SK-N-SH (cell line): ENCODE measurements at regions not wholly inside any gene's neighbourhood (a gene's known extent, or its start where the extent isn't known, plus 50 kb on each side); places are given as distances from the start of the nearest gene placed in this dataset.

ENCODE experiments used
- CTCF ChIA-PET: fragments of 300-600, 350-600 bp; formaldehyde crosslinking; extraction: SDS; loops from one replicate; lab custom pipeline; 2021; lab: Yijun Ruan, JAX
- POLR2A ChIA-PET: fragments of 350-600 bp; sonication (Branson Sonifier 250); formaldehyde crosslinking; extraction: SDS; loops from one replicate; lab custom pipeline; 2020; ENCODE audit warnings: antibody characterized with exemption, inconsistent platforms; lab: Yijun Ruan, JAX
- DNase-seq: peaks from one replicate; pipeline ENCODE4 v3.0.0; 2012
- H2AFZ ChIP-seq: fragments of 200-600 bp; sonication (generic); 2 replicates; pipeline ENCODE4 v1.8.1; 2016; ENCODE audit warnings: antibody characterized with exemption, mild to moderate bottlenecking, low read depth
- H3F3A ChIP-seq: fragments of 200-600 bp; sonication (generic); replicated peaks from 2 replicates; pipeline ENCODE3; 2016; ENCODE audit warnings: antibody characterized with exemption, mild to moderate bottlenecking; ENCODE audit not compliant: insufficient read depth
- H3K27ac ChIP-seq, 2 experiments: fragments of 200-500 bp in 1 of 2; fragments of 200-600 bp in 1 of 2; sonication (Bioruptor generic) in 1 of 2; sonication (generic), shearing (Covaris generic) in 1 of 2; 2 replicates each; pipeline versions ENCODE4 v1.5.1 to v1.6.1; 2014 to 2016; ENCODE audit warnings: low read depth in 2 of 2, inconsistent platforms in 1 of 2, low read length in 1 of 2, mild to moderate bottlenecking in 1 of 2, mixed read lengths in 1 of 2
- H3K27me3 ChIP-seq: fragments of 200-600 bp; sonication (generic), shearing (Covaris generic); 2 replicates; pipeline ENCODE4 v1.6.1; 2016; ENCODE audit warnings: mixed run types; ENCODE audit not compliant: insufficient read depth
- H3K36me3 ChIP-seq, 2 experiments: fragments of 200-500 bp in 1 of 2; fragments of 200-600 bp in 1 of 2; sonication (Bioruptor generic) in 1 of 2; sonication (generic) in 1 of 2; replicated peaks in 1 of 2; 2 replicates each; pipeline versions ENCODE3 to v1.5.1; 2014 to 2016; ENCODE audit warnings: low read length in 1 of 2, mild to moderate bottlenecking in 1 of 2; ENCODE audit not compliant: insufficient read depth in 2 of 2, control insufficient read depth in 1 of 2
- H3K4me1 ChIP-seq, 2 experiments: fragments of 200-500 bp in 1 of 2; fragments of 200-600 bp in 1 of 2; sonication (Bioruptor generic) in 1 of 2; sonication (generic), shearing (Covaris generic) in 1 of 2; 2 replicates each; pipeline versions ENCODE4 v1.5.1 to v1.6.1; 2014 to 2016; ENCODE audit warnings: low read depth in 1 of 2, low read length in 1 of 2, mixed run types in 1 of 2; ENCODE audit not compliant: insufficient read depth in 2 of 2, control insufficient read depth in 1 of 2
- H3K4me2 ChIP-seq: fragments of 200-600 bp; sonication (generic), shearing (Covaris generic); 2 replicates; pipeline ENCODE4 v1.6.1; 2017; ENCODE audit warnings: mixed run types
- H3K4me3 ChIP-seq, 2 experiments: fragments of 200-500 bp in 1 of 2; fragments of 200-600 bp in 1 of 2; sonication (Bioruptor generic) in 1 of 2; sonication (generic), shearing (Covaris generic) in 1 of 2; 2 replicates each; pipeline versions ENCODE4 v1.5.1 to v1.8.1; 2014 to 2016; ENCODE audit warnings: low read depth in 2 of 2, inconsistent platforms in 1 of 2, low read length in 1 of 2, mild to moderate bottlenecking in 1 of 2, mixed read lengths in 1 of 2, moderate library complexity in 1 of 2
- H3K79me2 ChIP-seq: fragments of 200-600 bp; sonication (generic); 2 replicates; pipeline ENCODE4 v1.8.1; 2017; ENCODE audit warnings: mild to moderate bottlenecking; ENCODE audit not compliant: insufficient read depth
- H3K9ac ChIP-seq: fragments of 200-600 bp; sonication (generic); 2 replicates; pipeline ENCODE4 v1.6.1; 2017; ENCODE audit warnings: mixed run types
- H3K9me2 ChIP-seq: fragments of 200-600 bp; sonication (generic); 2 replicates; pipeline ENCODE4 v1.6.1; 2017; ENCODE audit warnings: mixed run types
- H3K9me3 ChIP-seq: fragments of 200-600 bp; sonication (generic); 2 replicates; pipeline ENCODE4 v1.6.1; 2017; ENCODE audit warnings: mixed run types, mild to moderate bottlenecking, moderate library complexity
- H4K20me1 ChIP-seq: fragments of 200-600 bp; sonication (generic); 2 replicates; pipeline ENCODE4 v1.6.1; 2017; ENCODE audit warnings: mild to moderate bottlenecking, mixed run types; ENCODE audit not compliant: insufficient read depth
- CHD2 ChIP-seq: fragments of 150-350 bp; IDR thresholded peaks from 2 replicates; pipeline ENCODE4 v1.6.1; 2018; ENCODE audit warnings: low read length; ENCODE audit not compliant: partially characterized antibody
- EP300 ChIP-seq, 2 experiments: IDR thresholded peaks; 2 replicates each; pipeline versions ENCODE4 v1.4.0 to v1.6.1; 2012; ENCODE audit warnings: borderline replicate concordance in 1 of 2, low read depth in 1 of 2, low read length in 1 of 2
- EZH2phosphoT487 ChIP-seq: fragments of 200-600 bp; sonication (generic); IDR thresholded peaks from 2 replicates; pipeline ENCODE4 v1.6.1; 2017; ENCODE audit warnings: low read depth, mixed run types, mild to moderate bottlenecking, antibody characterized with exemption, moderate library complexity, borderline replicate concordance
- FOSL2 ChIP-seq: IDR thresholded peaks from 2 replicates; pipeline ENCODE4 v1.4.0; 2012; ENCODE audit warnings: low read depth, mild to moderate bottlenecking, moderate library complexity, borderline replicate concordance
- FOXJ3 ChIP-seq: sonication (generic); formaldehyde crosslinking; IDR thresholded peaks from 2 replicates; pipeline ENCODE4 v1.5.1; 2020; ENCODE audit warnings: mild to moderate bottlenecking, missing genetic modification reagents
- FOXM1 ChIP-seq: IDR thresholded peaks from 2 replicates; pipeline ENCODE4 v1.4.0; 2012; ENCODE audit warnings: low read depth, mild to moderate bottlenecking
- GABPA ChIP-seq: IDR thresholded peaks from 2 replicates; pipeline ENCODE4 v1.4.0; 2012; ENCODE audit warnings: low read depth, mild to moderate bottlenecking
- JUND ChIP-seq: IDR thresholded peaks from 2 replicates; pipeline ENCODE4 v1.4.0; 2012
- MEF2A ChIP-seq: IDR thresholded peaks from 2 replicates; pipeline ENCODE4 v1.4.0; 2012; ENCODE audit warnings: low read depth, borderline replicate concordance
- MXI1 ChIP-seq: IDR thresholded peaks from 2 replicates; pipeline ENCODE4 v1.6.1; 2012; ENCODE audit warnings: mild to moderate bottlenecking, low read depth, low read length, improper control_type of control experiment
- NFIC ChIP-seq: IDR thresholded peaks from 2 replicates; pipeline ENCODE4 v1.4.0; 2012; ENCODE audit warnings: borderline replicate concordance
- NRF1 ChIP-seq: IDR thresholded peaks from 2 replicates; pipeline ENCODE4 v1.6.1; 2012; ENCODE audit warnings: low read depth, mild to moderate bottlenecking, low read length
- RCOR1 ChIP-seq: fragments of 150-350 bp; IDR thresholded peaks from 2 replicates; pipeline ENCODE4 v1.6.1; 2017; ENCODE audit warnings: antibody characterized with exemption, low read length
- RXRA ChIP-seq: IDR thresholded peaks from 2 replicates; pipeline ENCODE4 v1.4.0; 2012; ENCODE audit warnings: low read depth, mild to moderate bottlenecking, borderline replicate concordance
- SMC3 ChIP-seq: IDR thresholded peaks from 2 replicates; pipeline ENCODE4 v1.6.1; 2012; ENCODE audit warnings: low read depth, low read length, improper control_type of control experiment
- TAF1 ChIP-seq: IDR thresholded peaks from 2 replicates; pipeline ENCODE4 v1.6.1; 2012; ENCODE audit warnings: low read depth, mild to moderate bottlenecking, low read length, moderate library complexity, borderline replicate concordance
- TCF12 ChIP-seq: IDR thresholded peaks from 2 replicates; pipeline ENCODE4 v1.4.0; 2012
- TEAD4 ChIP-seq: IDR thresholded peaks from 2 replicates; pipeline ENCODE4 v1.4.0; 2012; ENCODE audit warnings: mild to moderate bottlenecking, borderline replicate concordance; ENCODE audit not compliant: insufficient read depth
- YY1 ChIP-seq: IDR thresholded peaks from 2 replicates; pipeline ENCODE4 v1.4.0; 2012; ENCODE audit warnings: low read depth, mild to moderate bottlenecking
- WGBS: methylation state at CpG from one replicate; pipeline ENCODE4 v1.1.6; 2017; ENCODE audit warnings: low lambda C conversion rate; 5-methylcytosine and 5-hydroxymethylcytosine counted together
- TF ChIP-seq, protein P1 (sequence below): IDR thresholded peaks from 2 replicates; pipeline ENCODE4 v1.4.0; 2012; ENCODE audit warnings: low read depth, borderline replicate concordance
- TF ChIP-seq, protein P2 (sequence below): IDR thresholded peaks from 2 replicates; pipeline ENCODE4 v1.4.0; 2012; ENCODE audit warnings: low read depth
- TF ChIP-seq, protein P3 (sequence below): fragments of 200-600 bp; sonication (generic); IDR thresholded peaks from 2 replicates; pipeline ENCODE4 v1.6.1; 2017; ENCODE audit warnings: antibody characterized with exemption, mild to moderate bottlenecking, moderate library complexity
- TF ChIP-seq, protein P4 (sequence below): IDR thresholded peaks from 2 replicates; pipeline ENCODE4; 2012

DNA sequence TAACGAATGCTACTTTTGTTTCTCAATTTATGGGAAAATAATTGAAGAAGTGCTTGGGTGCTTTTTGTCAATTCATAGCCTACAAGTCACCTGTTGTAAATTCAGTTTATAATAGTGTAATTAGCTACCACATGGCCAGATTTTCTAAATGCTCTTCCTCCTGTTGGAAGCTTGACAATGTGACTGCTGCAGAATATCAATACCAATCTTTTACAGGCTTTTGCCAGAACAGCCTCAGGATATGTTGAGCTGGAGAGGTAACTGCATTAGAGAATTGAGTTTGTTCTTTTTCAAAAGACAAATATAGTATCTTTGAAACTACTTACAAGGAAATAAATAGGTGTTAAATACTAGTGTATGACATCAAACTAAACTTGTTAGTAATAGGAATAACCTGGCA, 277.8 kb downstream of the POU4F1 start (continued):
- TF ChIP-seq, protein P1, sequence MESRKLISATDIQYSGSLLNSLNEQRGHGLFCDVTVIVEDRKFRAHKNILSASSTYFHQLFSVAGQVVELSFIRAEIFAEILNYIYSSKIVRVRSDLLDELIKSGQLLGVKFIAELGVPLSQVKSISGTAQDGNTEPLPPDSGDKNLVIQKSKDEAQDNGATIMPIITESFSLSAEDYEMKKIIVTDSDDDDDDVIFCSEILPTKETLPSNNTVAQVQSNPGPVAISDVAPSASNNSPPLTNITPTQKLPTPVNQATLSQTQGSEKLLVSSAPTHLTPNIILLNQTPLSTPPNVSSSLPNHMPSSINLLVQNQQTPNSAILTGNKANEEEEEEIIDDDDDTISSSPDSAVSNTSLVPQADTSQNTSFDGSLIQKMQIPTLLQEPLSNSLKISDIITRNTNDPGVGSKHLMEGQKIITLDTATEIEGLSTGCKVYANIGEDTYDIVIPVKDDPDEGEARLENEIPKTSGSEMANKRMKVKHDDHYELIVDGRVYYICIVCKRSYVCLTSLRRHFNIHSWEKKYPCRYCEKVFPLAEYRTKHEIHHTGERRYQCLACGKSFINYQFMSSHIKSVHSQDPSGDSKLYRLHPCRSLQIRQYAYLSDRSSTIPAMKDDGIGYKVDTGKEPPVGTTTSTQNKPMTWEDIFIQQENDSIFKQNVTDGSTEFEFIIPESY, result no peak
- TF ChIP-seq, protein P2, sequence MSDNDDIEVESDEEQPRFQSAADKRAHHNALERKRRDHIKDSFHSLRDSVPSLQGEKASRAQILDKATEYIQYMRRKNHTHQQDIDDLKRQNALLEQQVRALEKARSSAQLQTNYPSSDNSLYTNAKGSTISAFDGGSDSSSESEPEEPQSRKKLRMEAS, result no peak
- TF ChIP-seq RXRA (no peak), FOXM1 (no peak), FOXJ3 (CRISPR knock-in tag) (peak; percentile 49; the same call in 1 of the 2 replicates), MXI1 (peak; percentile 48; the same call in 1 of the 2 replicates), FOSL2 (no peak), EZH2phosphoT487 (no peak), TAF1 (no peak), CHD2 (peak; percentile 27), YY1 (no peak), MEF2A (no peak), GABPA (no peak), SMC3 (no peak), NFIC (no peak), RCOR1 (peak; percentile 94), NRF1 (no peak), JUND (no peak)
- TF ChIP-seq, protein P3, sequence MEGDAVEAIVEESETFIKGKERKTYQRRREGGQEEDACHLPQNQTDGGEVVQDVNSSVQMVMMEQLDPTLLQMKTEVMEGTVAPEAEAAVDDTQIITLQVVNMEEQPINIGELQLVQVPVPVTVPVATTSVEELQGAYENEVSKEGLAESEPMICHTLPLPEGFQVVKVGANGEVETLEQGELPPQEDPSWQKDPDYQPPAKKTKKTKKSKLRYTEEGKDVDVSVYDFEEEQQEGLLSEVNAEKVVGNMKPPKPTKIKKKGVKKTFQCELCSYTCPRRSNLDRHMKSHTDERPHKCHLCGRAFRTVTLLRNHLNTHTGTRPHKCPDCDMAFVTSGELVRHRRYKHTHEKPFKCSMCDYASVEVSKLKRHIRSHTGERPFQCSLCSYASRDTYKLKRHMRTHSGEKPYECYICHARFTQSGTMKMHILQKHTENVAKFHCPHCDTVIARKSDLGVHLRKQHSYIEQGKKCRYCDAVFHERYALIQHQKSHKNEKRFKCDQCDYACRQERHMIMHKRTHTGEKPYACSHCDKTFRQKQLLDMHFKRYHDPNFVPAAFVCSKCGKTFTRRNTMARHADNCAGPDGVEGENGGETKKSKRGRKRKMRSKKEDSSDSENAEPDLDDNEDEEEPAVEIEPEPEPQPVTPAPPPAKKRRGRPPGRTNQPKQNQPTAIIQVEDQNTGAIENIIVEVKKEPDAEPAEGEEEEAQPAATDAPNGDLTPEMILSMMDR, result no peak

DNA sequence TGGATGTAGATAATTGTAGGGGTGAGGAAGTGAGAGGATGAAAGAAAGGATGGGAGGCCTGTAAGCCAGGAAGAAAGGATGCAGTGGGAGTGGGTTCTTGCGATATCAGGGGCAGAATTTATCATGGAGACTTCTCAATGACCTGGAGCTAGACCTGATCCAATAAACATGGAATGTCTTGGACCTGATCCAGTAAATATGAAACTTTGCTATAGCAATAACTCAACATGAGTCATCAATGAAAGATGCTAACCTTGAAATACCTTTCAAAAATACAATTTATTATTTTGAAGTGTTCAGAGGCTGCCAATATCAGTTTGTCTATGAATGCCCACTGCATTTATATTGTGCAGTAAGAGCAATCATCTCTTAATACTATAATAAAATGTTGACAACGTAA, 279.5 kb downstream of the POU4F1 start:
- H3K4me2 ChIP-seq, result no peak overlapping the region
- H3K9me2 ChIP-seq, result no peaks in the 10 kb centered on the region
- no peak for DNase-seq
- TF ChIP-seq RXRA, result 0 out of 2 replicates have a peak, but pooled peaks have one; percentile 20
- 0 out of 2 replicates have a peak, but pooled peaks have one; percentile 7 for TF ChIP-seq TEAD4
- peak; percentile 70 for TF ChIP-seq NFIC
- peak; percentile 42 for TF ChIP-seq FOSL2
- TF ChIP-seq, protein P4, sequence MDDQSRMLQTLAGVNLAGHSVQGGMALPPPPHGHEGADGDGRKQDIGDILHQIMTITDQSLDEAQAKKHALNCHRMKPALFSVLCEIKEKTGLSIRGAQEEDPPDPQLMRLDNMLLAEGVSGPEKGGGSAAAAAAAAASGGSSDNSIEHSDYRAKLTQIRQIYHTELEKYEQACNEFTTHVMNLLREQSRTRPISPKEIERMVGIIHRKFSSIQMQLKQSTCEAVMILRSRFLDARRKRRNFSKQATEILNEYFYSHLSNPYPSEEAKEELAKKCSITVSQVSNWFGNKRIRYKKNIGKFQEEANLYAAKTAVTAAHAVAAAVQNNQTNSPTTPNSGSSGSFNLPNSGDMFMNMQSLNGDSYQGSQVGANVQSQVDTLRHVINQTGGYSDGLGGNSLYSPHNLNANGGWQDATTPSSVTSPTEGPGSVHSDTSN, result peak; percentile 67
- TF ChIP-seq JUND, result peak; percentile 49
- TF ChIP-seq, protein P1, result no peak
- TF ChIP-seq GABPA, result no peak
- TF ChIP-seq TCF12, result peak; percentile 37; the same call in 1 of the 2 replicates
- peak in 1 of 2 experiments; percentile 42; a peak in 1 of 4 replicates for TF ChIP-seq EP300 (IDR thresholded peaks at IDR 0.05; ENCODE audit: borderline replicate concordance in 1 of 2, low read depth in 1 of 2, low read length in 1 of 2)
- H3K27ac ChIP-seq, result no peak overlapping the region
- H3K79me2 ChIP-seq, result no peaks in the 10 kb centered on the region
- peaks cover 4% of the 10 kb centered on the region for H3F3A ChIP-seq
- H3K27me3 ChIP-seq, result no peaks in the 10 kb centered on the region
- no peaks in the 10 kb centered on the region for H3K36me3 ChIP-seq
- H3K4me3 ChIP-seq, result no peak overlapping the region
- no peaks in the 10 kb centered on the region for H4K20me1 ChIP-seq
- ChIA-PET CTCF (interaction anchor here (1.0 kb wide), 1 partner anchor 721 kb away, joined by 3 read pairs; no protein-coding TSS in a partner anchor), POLR2A (no interaction called here)
- H2AFZ ChIP-seq, result no peak overlapping the region
- WGBS, result 72% methylated on average over 2 of the region's 2 CpGs
- H3K9me3 ChIP-seq, result no peaks in the 10 kb centered on the region
- H3K9ac ChIP-seq, result no peak overlapping the region
- peaks cover 0 to 8% of the 10 kb centered on the region in 2 experiments; a peak in 2 of 4 replicates for H3K4me1 ChIP-seq
